Right atrium auricular region (tissue), 2 donors: ENCODE measurements at regions not wholly inside any gene's neighbourhood (a gene's known extent, or its start where the extent isn't known, plus 50 kb on each side); places are given as distances from the start of the nearest gene placed in this dataset.
A peak's percentile ranks its signal among the peaks of the same experiment; 100 is the strongest.

Experiments
- DNase-seq: peaks from one replicate; pipeline ENCODE4 v3.0.0-alpha.2; 2019; ENCODE audit warnings: low spot score
- H3K27ac ChIP-seq, 2 donors: fragments of 200-600 bp; sonication (generic); 1 replicate in 1 of 2; 2 replicates in 1 of 2; pipeline ENCODE4 v1.5.1; 2016 to 2019
- H3K27me3 ChIP-seq, 2 donors: fragments of 200-600 bp; sonication (generic); one replicate each; pipeline versions ENCODE4 v1.5.1 to v1.6.0; 2017 to 2019
- H3K36me3 ChIP-seq: fragments of 200-600 bp; sonication (generic); one replicate; pipeline ENCODE4 v1.5.1; 2016
- H3K4me1 ChIP-seq, 2 donors: fragments of 200-600 bp; sonication (generic); one replicate each; pipeline versions ENCODE4 v1.5.1 to v1.6.0; 2017 to 2019
- H3K4me3 ChIP-seq, 2 donors: fragments of 200-600 bp; sonication (generic); 1 replicate in 1 of 2; 2 replicates in 1 of 2; pipeline ENCODE4 v1.5.1; 2017 to 2019; ENCODE audit warnings: mild to moderate bottlenecking in 1 of 2, moderate library complexity in 1 of 2
- H3K9me3 ChIP-seq, 2 donors: fragments of 200-600 bp; sonication (generic); one replicate each; pipeline ENCODE4 v1.5.1; 2019
- CTCF ChIP-seq, 2 donors: fragments of 200-600 bp; sonication (generic); IDR thresholded peaks; one replicate each; pipeline ENCODE4 v1.5.1; 2019; ENCODE audit warnings: antibody characterized with exemption in 2 of 2

- Histone ChIP-seq H3K27ac (peak overlapping the region in 1 of 2 donors; percentile 8), H3K4me3 (no peak overlapping the region)
- no peak for TF ChIP-seq CTCF (IDR thresholded peaks at IDR 0.05)
Measured at GRCh38 chr5:90112033-90112692, 297.4 kb downstream of the CETN3 start.

GRCh38 chr5:90111364-90112032 is 298.1 kb downstream of the CETN3 start:
- TF ChIP-seq CTCF (IDR thresholded peaks at IDR 0.05) = no peak
- Histone ChIP-seq H3K4me3 (no peak overlapping the region), H3K27ac (peak overlapping the region in 1 of 2 donors; percentile 8)

More at GRCh38 chr5:90112033-90112692, 297.4 kb downstream of the CETN3 start:
- DNase-seq = no peak
- H3K4me1 ChIP-seq = no peaks in the 10 kb centered on the region
- H3K36me3 ChIP-seq = no peaks in the 10 kb centered on the region
- H3K9me3 ChIP-seq = no peaks in the 10 kb centered on the region
- H3K27me3 ChIP-seq = no peaks in the 10 kb centered on the region

GRCh38 chr5:90109285-90109684 is 300.3 kb downstream of the CETN3 start:
- Histone ChIP-seq H3K9me3 (peaks cover 0 to 4% of the 10 kb centered on the region in 2 donors), H3K27me3 (no peaks in the 10 kb centered on the region), H3K4me1 (no peaks in the 10 kb centered on the region), H3K27ac (no peak overlapping the region), H3K4me3 (no peak overlapping the region), H3K36me3 (no peaks in the 10 kb centered on the region)
- no peak for DNase-seq
- TF ChIP-seq CTCF (IDR thresholded peaks at IDR 0.05) = no peak

More at GRCh38 chr5:90111364-90112032, 298.1 kb downstream of the CETN3 start:
- Histone ChIP-seq H3K9me3 (no peaks in the 10 kb centered on the region), H3K27me3 (no peaks in the 10 kb centered on the region), H3K4me1 (no peaks in the 10 kb centered on the region), H3K36me3 (no peaks in the 10 kb centered on the region)
- no peak for DNase-seq

- Histone ChIP-seq H3K27me3 (no peaks in the 10 kb centered on the region), H3K36me3 (no peaks in the 10 kb centered on the region), H3K27ac (peak overlapping the region in 1 of 2 donors; percentile 66), H3K9me3 (no peaks in the 10 kb centered on the region), H3K4me3 (no peak overlapping the region), H3K4me1 (peaks cover 0 to 5% of the 10 kb centered on the region in 2 donors)
- no peak for DNase-seq
- no peak for TF ChIP-seq CTCF (IDR thresholded peaks at IDR 0.05)
Measured at GRCh38 chr5:90099099-90099498, 310.5 kb downstream of the CETN3 start.

GRCh38 chr5:90097082-90097477 is 312.5 kb downstream of the CETN3 start:
- Histone ChIP-seq H3K27me3 (no peaks in the 10 kb centered on the region), H3K9me3 (no peaks in the 10 kb centered on the region), H3K4me3 (no peak overlapping the region), H3K36me3 (no peaks in the 10 kb centered on the region), H3K27ac (peak overlapping the region in 1 of 2 donors; percentile 57), H3K4me1 (peaks cover 0 to 5% of the 10 kb centered on the region in 2 donors)
- TF ChIP-seq CTCF (IDR thresholded peaks at IDR 0.05) = no peak
- no peak for DNase-seq
